Retinal pigment epithelial cell (primary cell): ENCODE measurements at regions not wholly inside any gene's neighbourhood (a gene's known extent, or its start where the extent isn't known, plus 50 kb on each side); places are given as distances from the start of the nearest gene placed in this dataset.

Experiments
- DNase-seq: peaks from one replicate; pipeline ENCODE4 v3.0.0-alpha.2; 2010; ENCODE audit warnings: low read depth
- H3K4me3 ChIP-seq: 2 replicates; pipeline ENCODE4 v1.5.1; 2011; ENCODE audit warnings: mild to moderate bottlenecking, low read length, control low read depth, moderate library complexity
- CTCF ChIP-seq: conservative IDR thresholded peaks from 2 replicates; pipeline ENCODE4 v1.5.1; 2011; ENCODE audit warnings: low read depth, low read length, control low read depth, inconsistent platforms

- DNase-seq: no peak
- no peak for TF ChIP-seq CTCF
- no peak overlapping the region for H3K4me3 ChIP-seq
Measured at GRCh38 chr22:49298834-49299750, 528.6 kb downstream of the BRD1 start.

GRCh38 chr22:49297871-49298721, 529.6 kb downstream of the BRD1 start:
- DNase-seq: no peak
- H3K4me3 ChIP-seq: no peak overlapping the region
- no peak for TF ChIP-seq CTCF

- no peak for TF ChIP-seq CTCF
- no peak overlapping the region for H3K4me3 ChIP-seq
- no peak for DNase-seq
Measured at GRCh38 chr22:49297286-49297870, 530.3 kb downstream of the BRD1 start.

GRCh38 chr22:49296561-49296960, 531.1 kb downstream of the BRD1 start:
- no peak for TF ChIP-seq CTCF
- no peak for DNase-seq
- no peak overlapping the region for H3K4me3 ChIP-seq

GRCh38 chr22:49295851-49296560, 531.7 kb downstream of the BRD1 start:
- DNase-seq: no peak
- no peak overlapping the region for H3K4me3 ChIP-seq
- no peak for TF ChIP-seq CTCF

GRCh38 chr22:49295465-49295743, 532.3 kb downstream of the BRD1 start:
- TF ChIP-seq CTCF: no peak
- H3K4me3 ChIP-seq: no peak overlapping the region
- DNase-seq: no peak
